ENCODE measurements at regions not wholly inside any gene's neighbourhood (a gene's known extent, or its start where the extent isn't known, plus 50 kb on each side); places are given as distances from the start of the nearest gene placed in this dataset.
"Not testable (repeated sequence)": the region's sequence is repeated elsewhere in the genome, so short reads cannot be mapped to it uniquely, and the experiment has no call there.

DNA sequence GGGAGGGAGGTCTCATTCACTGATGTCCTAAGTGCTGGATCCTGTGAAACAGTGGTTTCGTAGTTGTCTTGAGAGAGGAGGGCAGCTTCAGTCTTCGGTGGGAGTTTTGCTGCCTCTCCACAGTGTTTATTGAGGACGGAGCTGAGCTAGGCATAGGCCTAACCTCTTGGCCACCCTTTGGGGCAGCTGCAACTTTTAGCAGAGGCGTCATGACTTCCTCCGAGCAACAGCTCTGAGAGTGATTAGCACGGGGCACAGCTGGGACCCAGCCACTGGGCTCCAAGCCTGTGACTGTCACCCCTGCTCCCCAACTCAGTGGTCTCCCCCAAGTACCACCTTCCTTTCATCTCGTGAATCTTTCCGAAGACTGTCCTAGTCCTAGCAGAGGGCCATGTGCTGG lies 139.9 kb upstream of the NCOR2 start:
- DNase-seq = no peak

DNA sequence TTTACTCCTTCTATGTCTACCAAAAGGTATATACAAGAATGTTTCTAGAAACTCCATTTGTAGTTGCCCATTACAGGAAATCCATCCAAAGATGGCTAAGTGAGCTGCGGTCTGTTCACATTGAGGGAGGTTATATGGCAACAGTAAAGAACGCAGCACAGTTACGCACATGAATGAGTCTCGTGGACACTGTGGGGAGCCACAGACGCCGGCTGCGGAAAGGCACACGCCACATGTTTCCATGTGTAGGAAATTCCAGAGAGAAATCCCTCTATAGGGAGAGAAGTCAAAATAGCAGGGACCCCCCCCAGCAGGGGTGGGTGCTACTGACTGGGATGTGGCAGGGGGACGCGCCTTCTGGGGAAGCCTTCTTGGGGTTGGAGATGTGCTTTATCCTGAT lies 139.0 kb upstream of the NCOR2 start:
- DNase-seq = no peak

DNA sequence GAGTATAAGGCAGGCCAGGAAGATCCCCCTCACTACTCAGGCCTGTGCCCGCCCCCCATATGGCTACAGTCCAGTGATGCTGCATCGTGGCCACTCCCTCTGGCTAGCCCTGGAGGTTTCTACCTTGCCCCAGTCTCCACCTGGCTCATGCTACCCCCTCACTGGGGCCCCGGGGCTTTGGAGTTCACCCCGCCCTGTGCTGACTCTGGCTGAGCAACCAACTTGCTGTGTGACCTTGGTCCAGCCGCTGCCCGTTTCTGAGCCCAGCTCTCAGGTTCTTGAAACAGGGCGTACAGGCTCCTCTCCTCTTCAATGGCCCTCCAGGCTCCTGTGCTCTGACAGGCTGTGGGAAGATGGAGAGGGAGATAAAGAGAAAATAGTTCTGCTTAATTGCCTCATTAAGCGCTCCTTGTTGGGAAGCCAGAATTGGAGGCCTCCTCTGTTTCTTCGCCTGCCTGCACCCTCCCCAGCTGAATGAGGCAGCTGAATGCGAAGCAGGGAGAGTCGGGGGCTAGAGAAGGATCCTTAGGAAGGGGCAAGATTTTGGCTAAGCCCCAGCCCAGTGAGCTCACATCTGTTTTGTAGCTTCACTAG lies 138.2 kb upstream of the NCOR2 start:
- DNase-seq = peak in 1 of 51 donors; percentile 18

DNA sequence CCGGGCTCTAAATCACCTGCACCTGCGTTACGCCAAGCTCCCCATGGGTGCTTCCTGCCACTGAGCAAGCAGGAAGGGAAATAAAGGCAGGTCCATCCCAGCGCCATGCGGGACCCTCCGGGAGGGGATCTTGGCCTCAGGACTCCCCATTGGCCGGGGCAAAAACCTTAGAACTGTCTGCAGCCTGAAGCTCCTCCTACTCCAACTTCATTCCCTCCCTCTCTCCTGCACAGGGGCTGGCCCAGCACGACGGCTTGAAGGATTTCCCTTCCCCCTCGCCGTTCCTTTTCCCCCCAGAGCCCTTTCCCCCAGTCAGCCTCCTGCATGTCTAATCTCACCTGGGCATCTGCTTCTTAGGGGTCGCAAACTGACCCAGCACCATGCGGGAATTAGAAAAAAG lies 137.2 kb upstream of the NCOR2 start:
- no peak for DNase-seq

DNA sequence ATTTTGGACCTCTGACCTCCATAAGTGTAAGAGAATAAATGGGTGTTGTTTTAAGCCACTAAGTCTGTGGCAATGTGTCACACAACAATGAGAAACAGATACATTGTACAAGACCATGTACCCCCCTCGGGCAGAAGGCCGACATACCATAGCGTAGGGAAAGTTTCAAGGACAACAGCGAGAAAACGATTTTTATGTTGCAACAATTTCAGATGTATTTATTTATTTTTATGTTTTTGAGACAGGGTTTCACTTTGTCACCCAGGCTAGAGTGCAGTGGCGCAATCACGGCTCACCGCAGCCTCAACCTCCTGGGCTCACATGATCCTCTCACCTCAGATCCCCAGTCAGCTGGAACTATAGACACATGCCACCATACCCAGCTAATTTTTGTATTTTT lies 136.4 kb upstream of the NCOR2 start:
- no peak for DNase-seq

DNA sequence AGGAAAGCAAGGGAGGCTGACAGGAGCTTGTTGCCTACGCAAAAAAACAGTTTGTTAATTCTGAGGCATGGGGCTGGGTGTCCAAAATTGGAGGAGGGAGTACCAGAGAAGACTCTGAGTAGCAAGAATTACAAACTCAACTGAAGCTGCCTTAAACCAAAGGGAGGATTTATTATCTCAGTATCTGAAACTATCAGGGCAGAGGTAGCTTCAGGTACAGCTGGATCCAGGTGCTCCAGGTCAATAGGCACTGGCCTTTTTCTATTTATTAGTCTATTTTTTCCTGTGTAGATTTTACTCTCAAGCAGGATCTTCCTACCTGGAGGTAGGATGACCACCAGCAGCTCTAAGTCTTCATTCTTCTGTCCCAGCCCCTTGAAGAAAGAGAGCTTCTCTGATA lies 135.3 kb upstream of the NCOR2 start:
- no peak for DNase-seq

DNA sequence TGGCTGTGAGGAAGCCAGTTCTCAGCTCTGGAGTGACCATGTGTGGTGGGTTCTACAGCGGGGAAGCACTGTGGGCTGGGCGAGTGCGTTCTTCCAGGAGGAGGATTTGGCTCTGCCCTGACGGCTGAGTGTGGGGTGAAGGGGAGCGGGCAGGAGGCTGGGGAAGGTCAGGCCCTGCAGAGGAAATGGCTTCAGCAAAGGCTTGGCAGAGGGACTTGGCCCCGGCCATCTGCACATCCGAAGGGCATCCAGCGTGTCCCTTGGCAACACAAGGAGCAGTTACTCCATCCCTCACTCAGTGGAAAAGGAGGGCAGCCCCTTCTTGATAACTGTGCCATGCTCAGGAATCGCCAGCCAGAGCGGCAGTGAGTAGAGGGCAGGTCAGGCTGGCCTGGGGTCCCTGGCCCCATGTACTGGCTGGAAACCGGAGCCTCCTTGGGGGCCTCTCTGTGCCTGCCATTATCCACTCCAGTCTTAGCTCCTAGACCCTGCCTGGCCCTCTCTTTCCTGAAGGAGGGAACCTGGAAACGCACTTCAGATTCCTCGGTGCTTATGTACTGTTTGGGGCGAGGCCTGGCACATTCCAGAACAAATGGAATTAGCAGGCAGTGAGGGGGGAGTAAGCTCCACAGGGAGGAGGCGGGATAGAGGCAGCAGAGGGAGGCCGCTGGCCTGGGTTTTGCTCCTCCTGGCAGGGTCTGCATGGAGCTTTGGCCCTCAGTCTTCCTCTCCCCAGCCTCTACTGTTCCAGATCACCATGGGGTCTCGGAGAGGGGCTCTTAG lies 133.6 kb upstream of the NCOR2 start:
- DNase-seq = peak in 17 of 51 donors; percentile 14 to 55 (median 33)

DNA sequence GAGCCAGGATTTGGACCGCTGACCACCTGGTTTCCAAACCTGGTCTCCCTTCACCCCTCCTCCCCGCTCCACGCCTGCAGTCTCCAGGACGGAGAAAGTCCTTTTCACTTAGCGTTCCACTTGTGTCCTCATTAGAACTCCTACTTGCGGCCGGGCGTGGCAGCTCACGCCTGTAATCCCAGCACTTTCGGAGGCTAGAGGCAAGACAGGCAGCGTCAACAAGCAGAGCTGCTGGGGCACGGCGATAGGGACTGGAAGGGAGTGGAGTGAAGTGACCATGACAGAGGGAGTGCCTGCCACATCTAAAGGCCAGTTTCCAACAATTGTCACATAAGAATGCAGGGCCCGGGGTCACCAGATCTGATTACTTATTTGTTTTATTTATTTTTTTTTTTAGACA lies 132.5 kb upstream of the NCOR2 start:
- no peak for DNase-seq

DNA sequence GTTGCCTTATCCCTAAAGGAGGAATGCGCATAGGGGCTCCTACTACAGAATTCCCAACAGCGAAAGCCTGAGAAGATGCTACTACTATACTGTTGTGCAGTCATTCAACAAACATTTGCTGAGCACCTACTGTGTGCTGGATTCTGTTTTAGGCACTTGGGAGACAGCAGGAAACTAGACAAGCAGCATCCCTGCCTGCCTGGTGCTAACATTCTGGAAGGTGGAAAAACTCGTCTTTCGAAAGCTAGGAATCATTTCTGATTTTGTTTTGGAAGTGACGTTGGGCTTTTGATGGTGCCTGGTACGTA lies 131.5 kb upstream of the NCOR2 start:
- no peak for DNase-seq

DNA sequence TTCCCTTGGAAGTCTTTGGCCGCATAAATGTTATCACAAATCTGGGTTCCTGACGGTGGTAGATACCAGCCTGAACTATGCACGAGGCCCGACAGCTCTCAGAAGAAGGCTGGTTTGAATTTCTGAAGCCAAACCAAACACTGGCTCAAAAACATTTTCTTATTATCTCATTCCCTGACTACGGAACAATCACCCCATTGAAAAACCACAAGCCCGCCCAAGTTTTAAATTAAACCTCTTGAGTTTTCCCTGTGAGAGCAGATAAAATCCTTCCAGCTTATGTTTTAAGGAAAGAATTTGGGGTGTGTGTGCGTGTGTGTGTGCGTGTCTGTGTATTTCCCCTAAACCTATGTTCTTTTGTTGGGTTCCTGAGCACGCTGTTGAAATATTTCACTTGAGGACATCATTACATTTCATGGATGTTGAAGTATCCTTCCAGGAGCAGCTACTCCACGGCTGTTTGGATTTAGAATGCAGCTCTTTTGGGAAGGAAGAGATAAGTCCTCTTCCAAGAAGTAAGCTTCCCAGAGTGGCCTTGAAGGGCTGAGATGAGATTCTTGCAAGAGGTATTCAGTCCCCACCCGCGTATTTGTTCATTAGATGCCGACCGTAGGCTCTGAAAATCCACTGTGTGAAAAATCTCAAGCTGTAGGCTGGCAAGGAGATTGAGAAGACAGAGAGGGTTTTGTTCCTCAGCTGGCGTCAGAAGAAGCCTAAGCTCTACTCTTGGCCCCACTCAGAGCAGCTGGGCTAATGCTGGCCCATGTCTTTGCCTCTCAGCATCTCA lies 131.0 kb upstream of the NCOR2 start:
- DNase-seq = peak in 20 of 51 donors; percentile 16 to 76 (median 44)

DNA sequence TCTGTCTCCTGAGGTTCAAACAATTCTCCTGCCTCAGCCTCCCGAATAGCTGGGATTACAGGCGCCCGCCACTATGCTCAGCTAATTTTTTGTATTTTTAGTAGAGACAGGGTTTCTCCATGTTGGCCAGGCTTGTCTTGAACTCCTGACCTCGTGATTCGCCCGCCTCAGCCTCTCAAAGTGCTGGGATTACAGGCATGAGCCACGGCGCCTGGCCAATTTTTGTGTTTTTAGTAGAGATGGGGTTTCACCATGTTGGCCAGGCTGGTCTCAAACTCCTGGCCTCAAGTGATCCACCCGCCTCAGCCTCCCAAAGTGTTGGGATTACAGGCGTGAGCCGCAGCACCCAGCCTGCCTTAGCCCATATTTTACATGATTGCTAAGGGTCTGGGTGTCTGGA lies 130.3 kb upstream of the NCOR2 start:
- DNase-seq = not testable (repeated sequence)

DNA sequence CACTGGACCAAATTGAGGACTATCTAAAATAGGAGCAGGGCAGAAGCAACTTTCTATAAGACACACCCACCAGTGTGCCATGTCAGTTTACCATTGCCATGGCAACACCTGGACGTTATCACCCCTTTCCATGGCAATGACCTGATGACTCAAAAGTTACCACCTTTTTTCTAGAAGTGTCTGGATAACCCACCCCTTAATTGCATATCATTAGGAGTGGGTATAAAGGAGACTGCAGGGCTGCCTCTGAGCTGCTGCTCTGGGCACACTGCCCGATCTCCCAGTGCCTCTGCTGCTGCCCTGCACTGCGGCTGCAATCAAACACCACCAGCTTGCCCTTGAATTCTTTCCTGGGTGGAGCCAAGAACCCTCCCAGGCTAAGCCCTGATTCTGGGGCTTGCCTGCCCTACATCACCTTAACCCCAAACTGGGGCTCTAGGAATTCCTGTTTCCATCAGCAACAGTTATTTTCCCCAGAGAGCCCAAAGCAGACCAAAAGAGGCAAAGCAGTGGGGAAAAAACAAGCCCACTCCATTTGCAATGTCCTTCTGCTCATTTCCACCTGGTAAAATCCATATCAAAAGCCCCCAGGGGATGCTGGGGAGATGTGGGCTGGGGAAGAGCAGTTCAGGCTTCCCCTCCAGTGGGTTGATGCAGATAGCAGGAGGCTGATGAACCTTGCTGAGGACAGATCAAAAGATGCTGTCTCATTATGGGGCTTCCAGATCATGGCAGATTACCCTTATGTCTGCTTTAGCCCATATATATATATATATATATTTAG lies 129.5 kb upstream of the NCOR2 start:
- peak in 8 of 51 donors; percentile 15 to 44 (median 32) for DNase-seq

DNA sequence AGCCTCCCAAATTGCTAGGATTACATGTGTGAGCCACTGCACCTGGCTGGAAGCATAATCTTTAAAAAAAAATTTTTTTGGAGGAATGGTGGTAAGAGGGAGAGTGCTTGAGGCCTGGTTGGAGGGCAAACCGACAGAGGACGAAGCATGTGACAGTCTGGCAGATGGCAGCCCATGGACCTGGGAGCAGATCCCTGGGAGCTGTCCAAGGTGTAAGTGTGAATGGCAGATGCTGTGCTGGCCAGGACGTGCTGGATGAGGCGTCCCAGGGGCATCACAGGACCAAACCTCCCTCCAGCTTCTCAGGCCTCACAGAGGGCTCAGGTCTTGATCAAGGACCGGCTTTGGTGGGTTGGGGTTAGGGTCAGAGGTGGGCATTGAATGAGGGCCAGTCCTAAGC lies 128.4 kb upstream of the NCOR2 start:
- no peak for DNase-seq

DNA sequence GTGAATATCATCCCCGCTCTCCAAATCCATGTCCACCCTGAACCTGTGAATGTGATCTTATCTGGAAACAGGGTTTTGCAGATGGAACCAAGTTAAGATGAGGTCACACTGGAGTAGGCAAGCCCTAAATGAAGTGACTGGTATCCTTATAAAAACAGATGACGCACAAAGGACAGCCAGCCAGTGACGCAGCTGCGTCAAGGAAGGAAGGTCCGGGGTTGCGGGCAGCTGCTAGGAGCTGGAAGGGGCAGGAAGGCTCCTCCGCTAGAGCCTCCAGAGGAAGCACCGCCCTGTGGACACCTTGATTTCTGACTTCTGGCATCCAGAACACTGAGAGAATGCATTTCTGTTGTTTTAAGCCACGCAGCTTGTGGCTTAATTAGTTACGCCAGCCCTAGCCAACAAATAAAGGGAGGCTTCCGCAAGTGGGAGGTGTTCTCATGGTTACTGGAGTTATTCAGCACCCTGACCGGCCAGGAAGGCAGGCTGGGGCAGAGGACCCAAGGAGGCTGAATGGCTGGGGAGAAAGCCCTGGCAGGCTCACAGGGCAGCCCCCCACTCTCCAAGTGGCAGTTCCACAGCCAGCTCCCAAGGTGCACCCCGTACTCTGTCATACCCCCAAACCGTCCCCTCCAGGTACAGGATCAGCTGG lies 127.6 kb upstream of the NCOR2 start:
- no peak for DNase-seq

DNA sequence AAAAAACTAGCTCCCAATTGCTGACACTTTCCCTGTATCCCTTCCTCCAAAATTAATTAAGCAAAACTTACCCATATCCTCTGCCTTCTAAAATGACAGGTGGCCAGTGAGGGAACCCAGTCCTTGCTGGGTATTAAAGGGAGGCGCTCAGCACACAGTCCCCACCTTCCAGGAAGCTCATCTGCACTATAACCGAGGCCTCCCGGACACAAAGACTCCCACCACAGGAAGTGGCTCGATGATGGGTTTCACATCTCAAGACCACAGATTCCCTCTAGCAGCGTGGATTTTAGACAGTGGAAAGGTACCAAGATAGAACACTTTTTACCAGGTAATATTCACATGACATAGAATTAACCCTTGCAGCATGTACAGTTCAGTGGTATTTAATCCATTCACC lies 126.8 kb upstream of the NCOR2 start:
- no peak for DNase-seq

DNA sequence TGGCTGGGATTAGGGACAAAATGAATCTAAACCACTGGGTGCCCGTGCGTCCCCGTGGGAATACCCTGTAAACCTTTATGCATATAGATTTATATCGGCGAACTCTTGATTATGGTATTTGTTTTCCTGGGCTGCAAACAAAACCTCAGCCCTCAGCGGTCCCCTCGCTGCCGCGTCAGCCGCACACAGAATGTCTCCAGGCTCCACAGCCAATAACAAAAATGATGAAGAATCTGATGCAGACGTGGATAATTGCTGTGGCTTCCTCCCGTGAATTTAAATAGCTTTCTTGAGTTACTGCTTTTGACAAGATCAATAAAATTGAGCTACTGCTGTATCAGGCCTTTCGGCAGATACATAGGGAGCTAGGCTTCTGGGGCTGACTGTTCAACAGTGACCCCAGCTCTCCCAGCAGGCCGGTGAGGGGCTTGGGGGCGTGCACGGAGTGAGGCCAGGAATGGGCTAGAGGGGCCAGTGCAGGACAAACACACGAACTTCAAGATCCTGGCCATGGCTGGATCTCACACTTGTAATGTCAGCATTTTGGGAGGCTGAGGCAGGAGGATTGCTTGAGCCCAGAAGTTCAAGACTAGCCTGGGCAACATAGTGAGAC lies 125.8 kb upstream of the NCOR2 start:
- no peak for DNase-seq

DNA sequence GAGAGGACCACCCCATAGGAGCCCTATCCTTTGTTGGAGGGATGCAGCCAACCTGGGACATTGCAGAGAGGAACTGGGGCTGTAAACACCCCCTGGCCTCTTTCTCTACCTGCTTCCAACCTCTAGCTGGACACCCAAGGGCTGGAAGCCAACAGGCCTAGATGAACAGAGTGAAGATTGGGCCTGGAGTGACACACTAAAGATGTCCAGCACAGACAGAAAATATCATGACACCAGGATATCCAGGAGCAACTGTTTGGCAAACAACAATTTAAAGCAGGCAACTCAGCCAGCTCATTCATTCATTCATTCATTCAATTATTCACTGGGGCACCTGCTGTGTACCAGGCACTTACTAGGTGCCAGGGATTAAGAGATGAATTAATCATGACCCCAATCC lies 125.0 kb upstream of the NCOR2 start:
- DNase-seq = no peak

DNA sequence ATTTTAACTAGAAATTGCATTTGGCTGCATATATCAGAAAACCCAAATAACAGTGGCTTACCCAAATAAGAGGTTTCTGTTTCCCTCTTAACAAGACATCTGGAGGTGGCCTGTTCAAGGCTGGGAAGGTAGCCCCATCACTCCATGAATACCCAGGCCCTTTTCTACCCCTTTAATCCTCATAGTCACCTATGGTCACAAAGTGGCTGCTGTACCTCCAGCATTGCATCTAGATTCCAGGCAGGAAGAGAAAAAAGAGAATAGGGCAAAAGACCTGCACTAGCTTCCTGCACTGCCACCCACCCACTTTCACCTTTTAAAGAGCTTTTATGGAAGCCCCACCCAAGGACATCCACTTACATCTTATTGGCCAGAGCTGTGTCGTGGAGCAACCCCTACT lies 124.0 kb upstream of the NCOR2 start:
- DNase-seq = no peak

DNA sequence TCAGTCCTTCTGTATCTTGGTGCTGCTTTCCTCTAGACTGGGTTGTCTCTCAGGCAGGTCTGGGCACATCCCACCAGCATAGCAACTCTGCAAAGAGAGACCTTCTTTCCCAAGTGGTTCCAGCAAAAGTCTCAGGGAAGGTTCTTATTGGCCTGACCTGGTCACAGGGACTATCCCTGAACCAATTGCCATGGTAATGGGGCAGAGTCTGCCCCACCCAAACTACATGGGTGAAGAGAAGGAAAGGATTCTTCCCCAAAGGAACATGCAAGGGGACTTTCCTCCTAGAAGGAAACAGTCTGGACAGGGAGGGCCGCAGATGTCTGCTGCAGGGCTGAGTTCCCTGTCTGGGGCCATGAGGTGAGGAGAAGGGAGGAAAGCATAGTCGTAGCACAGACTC lies 122.2 kb upstream of the NCOR2 start:
- no peak for DNase-seq

DNA sequence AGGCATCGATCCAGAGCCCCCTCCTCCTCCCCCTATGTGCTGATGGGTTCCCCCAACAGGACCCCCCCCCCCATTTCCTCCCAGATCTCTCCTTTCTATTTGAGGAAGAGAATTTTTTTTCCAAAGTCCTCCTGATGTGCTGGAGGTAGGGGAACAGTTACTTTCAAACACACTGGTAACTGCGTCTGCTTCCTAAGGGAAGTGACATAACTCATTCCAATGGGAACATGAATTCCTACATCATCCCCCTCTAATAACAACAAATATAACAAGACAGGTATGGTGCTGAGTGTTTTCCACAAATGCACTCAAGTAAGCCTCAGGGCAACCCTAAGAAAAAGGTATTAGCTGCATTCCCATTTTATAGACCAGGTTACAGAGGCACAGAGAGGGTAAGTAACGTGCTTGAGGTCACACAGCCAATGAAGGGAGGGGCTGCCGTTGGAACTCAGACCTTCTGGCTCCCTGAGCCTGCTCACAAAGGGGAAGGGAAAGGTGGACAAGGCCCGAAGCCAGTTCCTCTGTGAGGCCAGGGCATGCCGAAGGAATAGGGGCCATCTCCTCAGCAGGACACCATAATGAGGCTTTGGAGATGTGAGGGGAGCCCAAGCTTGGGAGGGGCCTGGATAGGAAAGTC lies 121.1 kb upstream of the NCOR2 start:
- no peak for DNase-seq

DNA sequence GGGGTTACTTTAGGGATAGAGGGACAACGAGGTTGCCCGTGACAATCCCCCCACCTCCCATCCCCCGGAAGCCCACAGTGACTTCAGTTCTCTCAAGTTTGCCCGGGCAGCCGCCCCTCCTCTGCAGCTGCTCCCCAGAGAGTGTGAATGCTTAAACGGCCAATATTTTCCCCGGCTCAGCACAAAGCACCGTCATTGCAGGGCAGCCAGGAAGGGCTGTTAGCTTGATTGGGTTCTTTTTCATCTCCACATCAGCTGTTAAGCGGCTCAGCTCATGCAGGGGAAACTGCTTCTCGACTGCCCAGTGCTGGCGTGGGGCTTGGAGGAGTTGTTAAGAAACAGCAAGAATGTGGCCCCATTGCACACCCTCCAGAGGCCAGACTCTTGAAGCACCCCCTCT lies 120.5 kb upstream of the NCOR2 start:
- peak in 27 of 51 donors; percentile 6 to 70 (median 45) for DNase-seq

All from hypothalamus (tissue), 51 donors.